ENCODE measurements at regions not wholly inside any gene's neighbourhood (a gene's known extent, or its start where the extent isn't known, plus 50 kb on each side); places are given as distances from the start of the nearest gene placed in this dataset.
"Not testable (repeated sequence)": the region's sequence is repeated elsewhere in the genome, so short reads cannot be mapped to it uniquely, and the experiment has no call there.

DNA sequence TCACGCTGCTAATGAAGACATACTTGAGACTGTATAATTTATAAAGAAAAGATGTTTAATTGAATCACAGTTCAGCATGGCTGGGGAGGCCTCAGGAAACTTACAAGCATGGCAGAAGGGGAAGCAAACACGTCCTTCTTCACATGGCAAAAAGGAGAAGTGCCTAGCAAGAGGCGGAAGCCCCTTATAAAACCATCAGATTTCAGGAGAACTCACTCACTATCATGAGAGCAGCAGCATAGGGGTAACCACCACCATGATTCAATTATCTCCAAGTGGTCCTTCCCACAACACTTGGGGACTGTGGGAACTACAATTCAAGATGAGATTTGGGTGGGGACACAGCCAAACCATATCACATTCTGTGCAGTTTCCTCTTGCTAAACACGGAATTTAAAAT is 416.9 kb upstream of the ALCAM start:
- TF ChIP-seq CTCF, POLR2AphosphoS5, EP300, POLR2A (IDR thresholded peaks at IDR 0.05): not testable (repeated sequence)

Data from sigmoid colon (tissue), 4 donors.